GM12872 (cell line): ENCODE measurements at regions not wholly inside any gene's neighbourhood (a gene's known extent, or its start where the extent isn't known, plus 50 kb on each side); places are given as distances from the start of the nearest gene placed in this dataset.

Experiments
- TF ChIP-seq, protein P1 (sequence below): IDR thresholded peaks from 3 replicates; pipeline ENCODE4 v1.5.1; 2011; ENCODE audit warnings: low read depth, mild to moderate bottlenecking, low read length, moderate library complexity; ENCODE audit not compliant: insufficient read depth

GRCh38 chr13:88507909-88508308 lies 836.7 kb downstream of the SLITRK5 start:
- TF ChIP-seq, protein P1, sequence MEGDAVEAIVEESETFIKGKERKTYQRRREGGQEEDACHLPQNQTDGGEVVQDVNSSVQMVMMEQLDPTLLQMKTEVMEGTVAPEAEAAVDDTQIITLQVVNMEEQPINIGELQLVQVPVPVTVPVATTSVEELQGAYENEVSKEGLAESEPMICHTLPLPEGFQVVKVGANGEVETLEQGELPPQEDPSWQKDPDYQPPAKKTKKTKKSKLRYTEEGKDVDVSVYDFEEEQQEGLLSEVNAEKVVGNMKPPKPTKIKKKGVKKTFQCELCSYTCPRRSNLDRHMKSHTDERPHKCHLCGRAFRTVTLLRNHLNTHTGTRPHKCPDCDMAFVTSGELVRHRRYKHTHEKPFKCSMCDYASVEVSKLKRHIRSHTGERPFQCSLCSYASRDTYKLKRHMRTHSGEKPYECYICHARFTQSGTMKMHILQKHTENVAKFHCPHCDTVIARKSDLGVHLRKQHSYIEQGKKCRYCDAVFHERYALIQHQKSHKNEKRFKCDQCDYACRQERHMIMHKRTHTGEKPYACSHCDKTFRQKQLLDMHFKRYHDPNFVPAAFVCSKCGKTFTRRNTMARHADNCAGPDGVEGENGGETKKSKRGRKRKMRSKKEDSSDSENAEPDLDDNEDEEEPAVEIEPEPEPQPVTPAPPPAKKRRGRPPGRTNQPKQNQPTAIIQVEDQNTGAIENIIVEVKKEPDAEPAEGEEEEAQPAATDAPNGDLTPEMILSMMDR: no peak

DNA sequence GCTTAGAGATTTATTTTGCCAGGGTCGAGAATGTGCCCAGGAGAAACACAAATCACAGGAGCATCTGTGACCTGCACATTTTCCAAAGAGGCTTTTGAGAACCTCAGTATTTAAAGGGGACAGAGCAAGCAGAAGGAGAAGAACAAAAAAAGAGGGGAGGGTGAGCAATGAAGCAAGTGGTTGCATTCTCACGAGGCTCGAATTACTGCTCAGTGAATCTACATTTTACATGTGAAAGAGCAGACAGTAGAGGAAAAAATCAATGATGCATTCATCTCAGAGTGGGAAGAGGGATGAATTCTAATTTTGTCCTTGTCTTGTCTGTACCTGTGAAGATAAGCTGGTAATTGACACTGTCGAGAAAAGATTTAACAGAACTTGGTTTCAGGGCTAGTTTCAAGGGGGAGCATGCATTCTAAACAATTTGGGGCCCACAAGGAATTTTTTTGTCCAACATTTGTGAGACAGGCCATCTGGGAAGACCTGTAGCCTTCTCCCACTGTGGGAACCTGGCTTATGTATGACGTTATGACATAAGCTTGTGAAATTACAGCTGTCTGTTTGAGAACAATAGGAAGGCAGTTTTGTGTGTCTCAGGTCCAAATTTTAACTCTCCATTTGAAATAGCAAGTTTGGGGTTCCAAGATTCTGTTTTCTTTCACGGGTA lies 855.1 kb downstream of the SLITRK5 start:
- TF ChIP-seq, protein P1: no peak

GRCh38 chr13:88526853-88527215 lies 855.7 kb downstream of the SLITRK5 start:
- TF ChIP-seq, protein P1: no peak

DNA sequence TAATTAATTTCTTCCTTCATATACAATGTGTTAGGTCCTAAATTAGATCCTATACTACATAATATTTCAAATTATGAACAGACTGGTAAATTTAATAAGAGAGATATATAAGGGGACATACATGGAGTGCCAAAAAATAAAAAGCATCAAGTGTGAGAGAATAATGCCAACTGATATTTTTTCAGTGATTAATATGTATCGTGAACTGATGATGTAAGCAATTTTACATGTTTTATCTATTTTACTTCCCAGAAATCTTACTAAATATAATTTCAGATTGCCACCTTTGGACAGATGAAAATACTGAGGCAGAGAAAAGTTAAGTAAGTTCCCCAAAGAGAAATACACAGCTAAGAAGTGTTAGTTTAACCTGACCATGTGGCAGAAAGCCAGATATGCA lies 870.8 kb downstream of the SLITRK5 start:
- TF ChIP-seq, protein P1: no peak

DNA sequence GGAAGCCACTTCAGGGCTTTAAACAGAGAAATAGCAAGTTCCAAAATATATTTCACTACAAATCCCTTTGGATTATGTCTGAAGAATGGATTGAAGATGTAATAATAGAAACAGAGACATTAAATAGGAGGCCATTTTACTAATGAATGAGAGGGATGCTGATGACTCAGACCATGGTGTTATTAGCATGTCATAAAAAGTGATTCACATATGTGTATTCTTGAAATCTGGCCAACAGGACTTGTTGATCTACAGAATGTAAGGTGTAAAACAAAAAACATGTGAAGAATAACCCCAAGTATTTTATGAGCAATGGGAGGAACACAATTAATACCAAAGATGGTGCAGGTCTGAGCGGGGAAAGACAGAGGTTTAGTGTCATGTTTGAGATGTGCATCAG lies 873.7 kb downstream of the SLITRK5 start:
- TF ChIP-seq, protein P1: no peak

DNA sequence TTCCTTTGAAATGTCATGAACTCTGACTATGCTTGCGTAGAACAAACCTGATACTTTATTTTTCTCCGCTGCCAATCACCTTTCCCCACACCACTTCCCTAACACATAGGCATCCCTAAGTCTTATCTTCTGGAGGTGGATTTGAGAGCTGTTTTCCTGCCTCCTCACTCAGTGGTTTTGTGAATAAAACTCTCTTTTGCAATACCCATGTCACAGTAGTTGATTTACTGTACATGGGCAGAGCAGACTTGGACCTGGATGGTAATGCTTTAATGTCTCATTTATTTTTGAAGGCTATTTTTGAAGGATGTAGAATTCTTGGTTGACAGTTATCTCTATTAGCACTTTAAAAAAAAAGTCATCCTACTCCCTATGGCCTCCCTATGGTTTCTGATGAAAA lies 881.8 kb downstream of the SLITRK5 start:
- TF ChIP-seq, protein P1: no peak

GRCh38 chr13:88565566-88565965 lies 894.4 kb downstream of the SLITRK5 start:
- TF ChIP-seq, protein P1: no peak
